H9 (cell line): ENCODE measurements at regions not wholly inside any gene's neighbourhood (a gene's known extent, or its start where the extent isn't known, plus 50 kb on each side); places are given as distances from the start of the nearest gene placed in this dataset.

Source experiments
- DNase-seq: peaks from one replicate; pipeline ENCODE4 v3.0.0-alpha.2; 2017
- H2AFZ ChIP-seq: one replicate; pipeline ENCODE4 v1.6.1; 2013; ENCODE audit warnings: mild to moderate bottlenecking, low read length, control low read depth, moderate library complexity
- H2AK5ac ChIP-seq: 2 replicates; pipeline ENCODE4 v1.6.1; 2013; ENCODE audit warnings: low read length, control low read depth, mixed read lengths; ENCODE audit not compliant: insufficient read length
- H2BK120ac ChIP-seq: one replicate; pipeline ENCODE4 v1.6.1; 2013; ENCODE audit warnings: low read depth, mild to moderate bottlenecking, low read length, control low read depth, inconsistent platforms; ENCODE audit not compliant: poor library complexity, severe bottlenecking
- H2BK12ac ChIP-seq: 2 replicates; pipeline ENCODE4 v1.6.1; 2013; ENCODE audit warnings: low read length, control low read depth, mixed read lengths, low read depth; ENCODE audit not compliant: insufficient read length
- H2BK15ac ChIP-seq: 2 replicates; pipeline ENCODE4 v1.6.1; 2013; ENCODE audit warnings: low read depth, low read length, control low read depth
- H2BK20ac ChIP-seq: one replicate; pipeline ENCODE4 v1.6.1; 2013; ENCODE audit warnings: low read depth, mild to moderate bottlenecking, low read length, control low read depth, inconsistent platforms; ENCODE audit not compliant: poor library complexity, severe bottlenecking
- H2BK5ac ChIP-seq: 2 replicates; pipeline ENCODE4 v1.6.1; 2013; ENCODE audit warnings: low read length, control low read depth, mixed read lengths; ENCODE audit not compliant: insufficient read length
- H3K14ac ChIP-seq: 2 replicates; pipeline ENCODE4 v1.6.1; 2013; ENCODE audit warnings: low read length, control low read depth; ENCODE audit not compliant: insufficient read depth
- H3K18ac ChIP-seq: 2 replicates; pipeline ENCODE4 v1.6.1; 2013; ENCODE audit warnings: low read depth, mild to moderate bottlenecking, mixed read lengths, low read length, control low read depth; ENCODE audit not compliant: insufficient read length
- H3K23ac ChIP-seq: 2 replicates; pipeline ENCODE4 v1.6.1; 2013; ENCODE audit warnings: low read length, control low read depth, mixed read lengths, low read depth; ENCODE audit not compliant: insufficient read length
- H3K23me2 ChIP-seq: 2 replicates; pipeline ENCODE4 v1.6.1; 2013; ENCODE audit warnings: low read depth, mild to moderate bottlenecking, mixed read lengths, low read length, control low read depth; ENCODE audit not compliant: insufficient read length, poor library complexity, severe bottlenecking
- H3K27ac ChIP-seq: 2 replicates; pipeline ENCODE4 v1.5.1; 2013; ENCODE audit warnings: low read length, control low read depth, mixed read lengths, low read depth; ENCODE audit not compliant: insufficient read length
- H3K27me3 ChIP-seq: 2 replicates; pipeline ENCODE4 v1.6.1; 2013; ENCODE audit warnings: low read length, control low read depth, inconsistent platforms; ENCODE audit not compliant: insufficient read depth
- H3K4ac ChIP-seq: 2 replicates; pipeline ENCODE4 v1.6.1; 2013; ENCODE audit warnings: low read depth, mild to moderate bottlenecking, control low read depth, inconsistent platforms, low read length, moderate library complexity
- H3K4me1 ChIP-seq: 2 replicates; pipeline ENCODE4 v1.6.1; 2013; ENCODE audit warnings: low read length, control low read depth, inconsistent platforms; ENCODE audit not compliant: insufficient read depth
- H3K4me2 ChIP-seq: 2 replicates; pipeline ENCODE4 v1.6.1; 2013; ENCODE audit warnings: low read length, control low read depth, mixed read lengths; ENCODE audit not compliant: insufficient read length, insufficient read depth
- H3K56ac ChIP-seq: 2 replicates; pipeline ENCODE4 v1.6.1; 2013; ENCODE audit warnings: low read depth, mild to moderate bottlenecking, mixed read lengths, low read length, control low read depth; ENCODE audit not compliant: insufficient read length
- H3K79me1 ChIP-seq: 2 replicates; pipeline ENCODE4 v1.6.1; 2013; ENCODE audit warnings: low read depth, mild to moderate bottlenecking, moderate library complexity, low read length, control low read depth, inconsistent platforms; ENCODE audit not compliant: insufficient read depth, poor library complexity, severe bottlenecking
- H3K79me2 ChIP-seq: 2 replicates; pipeline ENCODE4 v1.6.1; 2013; ENCODE audit warnings: low read length, control low read depth, inconsistent platforms; ENCODE audit not compliant: insufficient read depth
- H3K9ac ChIP-seq: 2 replicates; pipeline ENCODE4 v1.6.1; 2013; ENCODE audit warnings: low read length, control low read depth, mixed read lengths; ENCODE audit not compliant: insufficient read length; ENCODE audit errors: extremely low read depth
- H3K9me3 ChIP-seq: one replicate; pipeline ENCODE4 v1.6.1; 2013; ENCODE audit warnings: low read depth, low read length, inconsistent platforms; ENCODE audit not compliant: control insufficient read depth
- H3T11ph ChIP-seq: one replicate; pipeline ENCODE4 v1.6.1; 2013; ENCODE audit warnings: mild to moderate bottlenecking, low read length, control low read depth, inconsistent platforms
- H4K20me1 ChIP-seq: one replicate; pipeline ENCODE4 v1.6.1; 2013; ENCODE audit not compliant: control insufficient read depth, insufficient read length, insufficient read depth
- H4K5ac ChIP-seq: 2 replicates; pipeline ENCODE4 v1.6.1; 2013; ENCODE audit warnings: low read depth, mild to moderate bottlenecking, mixed read lengths, low read length, control low read depth; ENCODE audit not compliant: insufficient read length
- H4K8ac ChIP-seq: replicated peaks from 2 replicates; pipeline ENCODE4 v1.6.1; 2013; ENCODE audit warnings: low read length, control low read depth, mixed read lengths, low read depth; ENCODE audit not compliant: insufficient read length
- H4K91ac ChIP-seq: 2 replicates; pipeline ENCODE4 v1.6.1; 2013; ENCODE audit warnings: low read depth, mild to moderate bottlenecking, moderate library complexity, mixed read lengths, low read length, control low read depth; ENCODE audit not compliant: insufficient read length
- H3K27ac Mint-ChIP-seq, 3 experiments: 2 replicates in 2 of 3; 3 replicates in 1 of 3; pipeline ENCODE4 v1.8.0; 2020 to 2021; ENCODE audit warnings: mixed read lengths in 3 of 3, mild to moderate bottlenecking in 1 of 3, moderate library complexity in 1 of 3
- H3K27me3 Mint-ChIP-seq: 2 replicates; pipeline ENCODE4 v1.8.0; 2021; ENCODE audit warnings: low read depth, mild to moderate bottlenecking, moderate library complexity, mixed read lengths
- H3K36me3 Mint-ChIP-seq, 3 experiments: 2 replicates in 2 of 3; 3 replicates in 1 of 3; pipeline ENCODE4 v1.8.0; 2020 to 2021; ENCODE audit warnings: low read depth in 3 of 3, mixed read lengths in 3 of 3; ENCODE audit not compliant: insufficient read depth in 1 of 3
- H3K4me1 Mint-ChIP-seq, 2 experiments: 2 replicates each; pipeline ENCODE4 v1.8.0; 2020; ENCODE audit warnings: mixed read lengths in 2 of 2
- H3K4me3 Mint-ChIP-seq, 2 experiments: 2 replicates in 1 of 2; 3 replicates in 1 of 2; pipeline ENCODE4 v1.8.0; 2020 to 2021; ENCODE audit warnings: mild to moderate bottlenecking in 2 of 2, mixed read lengths in 2 of 2, moderate library complexity in 1 of 2
- H3K9me3 Mint-ChIP-seq, 2 experiments: 2 replicates in 1 of 2; 3 replicates in 1 of 2; pipeline ENCODE4 v1.8.0; 2020; ENCODE audit warnings: mild to moderate bottlenecking in 2 of 2, mixed read lengths in 2 of 2, moderate library complexity in 1 of 2
- CTCF ChIP-seq: fragments of 200-600 bp; sonication (generic); conservative IDR thresholded peaks from 3 replicates; pipeline ENCODE4 v1.8.0; 2021; ENCODE audit warnings: antibody characterized with exemption, mild to moderate bottlenecking
- WGBS: extraction: QIAGEN DNeasy Blood & Tissue Kit; methylation state at CpG from one replicate; pipeline ENCODE4 v1.1.7; 2013; ENCODE audit warnings: missing lambda C conversion rate, low lambda C conversion rate, mixed read lengths; ENCODE audit not compliant: insufficient read length; ENCODE audit errors: extremely low coverage; 5-methylcytosine and 5-hydroxymethylcytosine counted together

GRCh38 chr11:127471662-127472061 is 471.1 kb upstream of the KIRREL3 start:
- H3K9me3 Mint-ChIP-seq: no peaks in the 10 kb centered on the region

More at GRCh38 chr11:127471662-127472061, 471.1 kb upstream of the KIRREL3 start:
- H2BK5ac ChIP-seq: no peak overlapping the region
- H3K56ac ChIP-seq: no peak overlapping the region
- no peak overlapping the region for H3T11ph ChIP-seq
- H3K27ac Mint-ChIP-seq: no peak overlapping the region
- no peak overlapping the region for H3K18ac ChIP-seq
- H2BK12ac ChIP-seq: no peak overlapping the region
- H2AK5ac ChIP-seq: no peak overlapping the region
- H3K4ac ChIP-seq: no peak overlapping the region
- no peak overlapping the region for H4K5ac ChIP-seq
- H3K27me3 Mint-ChIP-seq: peaks cover 4% of the 10 kb centered on the region; the same call in 1 of the 2 replicates
- no peak overlapping the region for H2BK15ac ChIP-seq
- H3K14ac ChIP-seq: no peak overlapping the region
- H3K4me1 ChIP-seq: no peaks in the 10 kb centered on the region
- no peaks in the 10 kb centered on the region for H3K9me3 ChIP-seq
- H3K23me2 ChIP-seq: no peaks in the 10 kb centered on the region
- peak; percentile 56 for TF ChIP-seq CTCF
- H2AFZ ChIP-seq: no peak overlapping the region
- 0 out of 4 replicates have a peak, but pooled peaks cover 0 to 4% of the 10 kb centered on the region in 2 experiments for H3K4me1 Mint-ChIP-seq
- no peak overlapping the region for H3K23ac ChIP-seq
- H2BK20ac ChIP-seq: no peak overlapping the region
- no peaks in the 10 kb centered on the region for H3K36me3 Mint-ChIP-seq
- H3K4me2 ChIP-seq: no peak overlapping the region
- H3K27ac ChIP-seq: no peak overlapping the region
- H3K79me1 ChIP-seq: no peaks in the 10 kb centered on the region
- H3K27me3 ChIP-seq: no peaks in the 10 kb centered on the region
- H4K20me1 ChIP-seq: no peaks in the 10 kb centered on the region
- no peak overlapping the region for H4K8ac ChIP-seq
- DNase-seq: no peak
- no peak overlapping the region for H4K91ac ChIP-seq
- H3K4me3 Mint-ChIP-seq: no peak overlapping the region
- no peaks in the 10 kb centered on the region for H3K79me2 ChIP-seq
- no peak overlapping the region for H2BK120ac ChIP-seq
- no peak overlapping the region for H3K9ac ChIP-seq
- WGBS: no CpG with 5 or more reads among the region's 3 CpGs
